ENCODE measurements at regions not wholly inside any gene's neighbourhood (a gene's known extent, or its start where the extent isn't known, plus 50 kb on each side); places are given as distances from the start of the nearest gene placed in this dataset.

DNA sequence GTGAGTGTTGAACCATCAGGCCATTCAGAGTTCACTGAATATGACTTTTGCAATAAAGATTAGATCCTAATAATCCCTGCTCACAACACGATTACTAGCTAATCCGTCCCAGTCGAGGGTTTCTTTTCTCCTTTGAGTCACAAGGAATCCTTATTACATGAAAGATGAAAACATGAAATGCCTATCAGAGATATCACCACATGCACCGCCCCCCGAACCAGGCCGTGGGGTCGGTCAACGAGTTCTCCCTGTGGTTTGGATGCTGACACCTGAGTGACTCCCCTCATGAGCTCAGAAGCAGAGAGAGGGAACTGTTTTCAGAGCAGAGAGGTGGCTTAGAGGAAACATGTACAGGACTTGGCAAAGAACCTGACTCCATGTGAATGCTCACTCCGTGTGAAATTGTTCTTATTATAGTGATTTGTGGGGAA lies 263.3 kb downstream of the ETS1 start (continued):
- TF ChIP-seq, protein P1, sequence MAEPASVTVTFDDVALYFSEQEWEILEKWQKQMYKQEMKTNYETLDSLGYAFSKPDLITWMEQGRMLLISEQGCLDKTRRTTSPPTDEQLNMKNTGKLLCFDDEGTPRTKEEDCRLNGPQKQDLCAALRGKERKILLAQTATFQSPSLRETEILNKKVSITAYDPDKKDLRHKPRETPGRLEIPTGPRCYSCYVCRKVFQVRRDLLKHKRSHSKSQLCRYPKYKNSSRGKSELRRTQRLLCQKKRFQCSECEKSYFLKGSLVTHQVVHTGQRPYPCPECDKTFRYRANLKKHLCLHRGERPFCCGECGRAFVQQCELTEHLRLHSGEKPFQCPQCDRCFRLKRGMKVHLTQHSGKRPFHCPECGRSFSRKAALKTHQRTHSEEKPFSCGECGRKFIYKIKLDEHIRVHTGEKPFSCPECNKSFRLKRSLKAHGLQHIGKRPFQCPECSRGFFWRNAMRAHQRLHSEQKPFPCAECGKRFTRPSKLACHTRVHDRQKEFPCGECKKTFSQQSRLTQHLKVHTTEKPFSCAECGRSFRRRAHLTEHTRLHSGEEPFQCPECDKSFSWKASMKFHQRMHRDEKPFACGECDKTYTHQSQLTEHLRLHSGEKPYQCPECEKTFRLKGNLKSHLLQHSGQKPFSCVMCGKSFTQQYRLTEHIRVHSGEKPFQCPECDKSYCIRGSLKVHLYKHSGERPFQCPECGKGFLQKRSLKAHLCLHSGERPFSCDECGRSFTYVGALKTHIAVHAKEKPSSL (CRISPR knock-in tag; conservative IDR thresholded peaks at IDR 0.05) = no peak
- TF ChIP-seq, protein P2, sequence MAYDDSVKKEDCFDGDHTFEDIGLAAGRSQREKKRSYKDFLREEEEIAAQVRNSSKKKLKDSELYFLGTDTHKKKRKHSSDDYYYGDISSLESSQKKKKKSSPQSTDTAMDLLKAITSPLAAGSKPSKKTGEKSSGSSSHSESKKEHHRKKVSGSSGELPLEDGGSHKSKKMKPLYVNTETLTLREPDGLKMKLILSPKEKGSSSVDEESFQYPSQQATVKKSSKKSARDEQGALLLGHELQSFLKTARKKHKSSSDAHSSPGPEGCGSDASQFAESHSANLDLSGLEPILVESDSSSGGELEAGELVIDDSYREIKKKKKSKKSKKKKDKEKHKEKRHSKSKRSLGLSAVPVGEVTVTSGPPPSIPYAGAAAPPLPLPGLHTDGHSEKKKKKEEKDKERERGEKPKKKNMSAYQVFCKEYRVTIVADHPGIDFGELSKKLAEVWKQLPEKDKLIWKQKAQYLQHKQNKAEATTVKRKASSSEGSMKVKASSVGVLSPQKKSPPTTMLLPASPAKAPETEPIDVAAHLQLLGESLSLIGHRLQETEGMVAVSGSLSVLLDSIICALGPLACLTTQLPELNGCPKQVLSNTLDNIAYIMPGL (CRISPR knock-in tag; IDR thresholded peaks at IDR 0.05) = no peak
- TF ChIP-seq ZNF232 (CRISPR knock-in tag; IDR thresholded peaks at IDR 0.05) (no peak), HMGA2 (CRISPR knock-in tag; IDR thresholded peaks at IDR 0.05) (no peak)
- TF ChIP-seq, protein P3, sequence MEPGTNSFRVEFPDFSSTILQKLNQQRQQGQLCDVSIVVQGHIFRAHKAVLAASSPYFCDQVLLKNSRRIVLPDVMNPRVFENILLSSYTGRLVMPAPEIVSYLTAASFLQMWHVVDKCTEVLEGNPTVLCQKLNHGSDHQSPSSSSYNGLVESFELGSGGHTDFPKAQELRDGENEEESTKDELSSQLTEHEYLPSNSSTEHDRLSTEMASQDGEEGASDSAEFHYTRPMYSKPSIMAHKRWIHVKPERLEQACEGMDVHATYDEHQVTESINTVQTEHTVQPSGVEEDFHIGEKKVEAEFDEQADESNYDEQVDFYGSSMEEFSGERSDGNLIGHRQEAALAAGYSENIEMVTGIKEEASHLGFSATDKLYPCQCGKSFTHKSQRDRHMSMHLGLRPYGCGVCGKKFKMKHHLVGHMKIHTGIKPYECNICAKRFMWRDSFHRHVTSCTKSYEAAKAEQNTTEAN (CRISPR knock-in tag; IDR thresholded peaks at IDR 0.05) = no peak

DNA sequence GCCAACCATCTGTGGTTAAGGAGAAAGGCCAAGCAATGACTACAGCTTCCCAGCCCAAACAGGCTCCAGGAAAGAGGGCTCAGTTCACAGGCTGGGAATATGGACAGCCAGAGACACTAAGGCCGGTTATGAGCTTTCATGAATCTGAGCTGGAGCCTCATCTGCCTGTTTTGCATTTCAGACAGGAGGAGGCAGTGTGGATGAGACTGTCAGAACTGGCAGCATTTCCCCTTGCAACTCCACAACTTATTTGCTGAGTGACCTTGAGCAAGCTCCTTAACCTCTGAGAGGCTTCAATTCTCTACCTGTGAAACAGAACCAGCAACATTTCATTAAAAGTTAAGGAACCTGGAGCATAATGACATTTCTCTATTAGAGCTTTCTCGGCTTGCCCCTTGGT lies 264.0 kb downstream of the ETS1 start:
- ATAC-seq = peak; percentile 30; the same call in 1 of the 2 replicates

DNA sequence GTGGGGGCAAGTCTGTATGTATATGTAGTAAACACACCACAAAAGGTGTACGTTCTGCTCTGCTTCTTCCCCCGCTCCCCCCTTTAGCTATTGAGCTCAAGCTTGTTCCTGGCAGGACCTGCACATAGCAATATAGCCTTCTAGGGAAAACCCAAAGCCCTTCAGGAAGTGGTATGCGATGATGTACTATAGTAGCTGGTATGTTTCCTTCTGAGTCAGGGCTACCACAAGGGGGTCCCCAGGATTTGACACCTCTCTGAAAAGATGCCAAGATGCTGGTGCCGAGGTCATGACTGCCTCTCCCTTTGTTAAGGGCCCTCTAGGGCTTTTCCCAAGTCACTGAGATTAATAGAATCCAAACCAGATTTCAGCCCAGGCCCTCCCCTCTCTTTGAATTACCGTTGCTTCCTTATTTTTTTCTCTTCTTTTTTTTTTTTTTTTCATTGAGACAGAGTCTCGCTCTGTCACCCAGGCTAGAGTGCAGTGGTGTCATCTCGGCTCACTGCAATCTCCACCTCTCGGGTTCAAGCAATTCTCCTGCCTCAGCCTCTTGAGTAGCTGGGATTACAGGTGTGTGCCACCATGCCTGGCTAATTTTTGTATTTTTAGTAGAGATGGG lies 268.4 kb downstream of the ETS1 start:
- H3K27me3 Mint-ChIP-seq (ENCODE audit: low read depth) = peaks cover 4% of the 10 kb centered on the region; the same call in 1 of the 2 replicates

More for the DNA sequence above, 264.0 kb downstream of the ETS1 start:
- H3K27me3 Mint-ChIP-seq (ENCODE audit: low read depth) = no peaks in the 10 kb centered on the region; the same call in 1 of the 2 replicates
- H3K36me3 Mint-ChIP-seq = no peaks in the 10 kb centered on the region
- H3K9me3 Mint-ChIP-seq = peaks cover 3% of the 10 kb centered on the region; the same call in 1 of the 2 replicates
- TF ChIP-seq IRF2 (CRISPR knock-in tag; IDR thresholded peaks at IDR 0.05; ENCODE audit: borderline replicate concordance, low read depth) (no peak), GTF2I (CRISPR knock-in tag; conservative IDR thresholded peaks at IDR 0.05) (no peak), MXD4 (CRISPR knock-in tag; IDR thresholded peaks at IDR 0.05; ENCODE audit: borderline replicate concordance) (no peak)
- no peak for DNase-seq (ENCODE audit: low spot score)
- no peaks in the 10 kb centered on the region for H3K4me1 Mint-ChIP-seq
- CTCF ChIA-PET = interaction anchor here (0.8 to 2.4 kb wide), 10 partner anchors 11 to 309 kb away, joined by 3 to 7 read pairs (median 4); no protein-coding TSS in a partner anchor
- POLR2A ChIA-PET = no interaction called here
- no peak overlapping the region for H3K27ac Mint-ChIP-seq
- no peak overlapping the region for H3K4me3 Mint-ChIP-seq

More for the DNA sequence above, 268.4 kb downstream of the ETS1 start:
- Mint-ChIP-seq H3K4me1 (no peaks in the 10 kb centered on the region), H3K36me3 (peaks cover 18% of the 10 kb centered on the region), H3K27ac (no peak overlapping the region), H3K4me3 (no peak overlapping the region), H3K9me3 (peaks cover 32% of the 10 kb centered on the region)
- no peak for DNase-seq (ENCODE audit: low spot score)
- no peak for ATAC-seq
- CTCF ChIA-PET = no interaction called here
- TF ChIP-seq, protein P4, sequence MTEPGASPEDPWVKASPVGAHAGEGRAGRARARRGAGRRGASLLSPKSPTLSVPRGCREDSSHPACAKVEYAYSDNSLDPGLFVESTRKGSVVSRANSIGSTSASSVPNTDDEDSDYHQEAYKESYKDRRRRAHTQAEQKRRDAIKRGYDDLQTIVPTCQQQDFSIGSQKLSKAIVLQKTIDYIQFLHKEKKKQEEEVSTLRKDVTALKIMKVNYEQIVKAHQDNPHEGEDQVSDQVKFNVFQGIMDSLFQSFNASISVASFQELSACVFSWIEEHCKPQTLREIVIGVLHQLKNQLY (CRISPR knock-in tag; IDR thresholded peaks at IDR 0.05) = no peak
- TF ChIP-seq TP53 (CRISPR knock-in tag; IDR thresholded peaks at IDR 0.05) (no peak), ZNF423 (CRISPR knock-in tag; IDR thresholded peaks at IDR 0.05) (no peak), KAT7 (CRISPR knock-in tag; IDR thresholded peaks at IDR 0.05; ENCODE audit: borderline replicate concordance) (no peak), ZNF396 (CRISPR knock-in tag; IDR thresholded peaks at IDR 0.05; ENCODE audit: borderline replicate concordance) (no peak), ELF4 (CRISPR knock-in tag; IDR thresholded peaks at IDR 0.05; ENCODE audit: low read depth) (no peak)
- TF ChIP-seq, protein P5, sequence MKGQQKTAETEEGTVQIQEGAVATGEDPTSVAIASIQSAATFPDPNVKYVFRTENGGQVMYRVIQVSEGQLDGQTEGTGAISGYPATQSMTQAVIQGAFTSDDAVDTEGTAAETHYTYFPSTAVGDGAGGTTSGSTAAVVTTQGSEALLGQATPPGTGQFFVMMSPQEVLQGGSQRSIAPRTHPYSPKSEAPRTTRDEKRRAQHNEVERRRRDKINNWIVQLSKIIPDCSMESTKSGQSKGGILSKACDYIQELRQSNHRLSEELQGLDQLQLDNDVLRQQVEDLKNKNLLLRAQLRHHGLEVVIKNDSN (CRISPR knock-in tag; IDR thresholded peaks at IDR 0.05) = no peak
- TF ChIP-seq, protein P6, sequence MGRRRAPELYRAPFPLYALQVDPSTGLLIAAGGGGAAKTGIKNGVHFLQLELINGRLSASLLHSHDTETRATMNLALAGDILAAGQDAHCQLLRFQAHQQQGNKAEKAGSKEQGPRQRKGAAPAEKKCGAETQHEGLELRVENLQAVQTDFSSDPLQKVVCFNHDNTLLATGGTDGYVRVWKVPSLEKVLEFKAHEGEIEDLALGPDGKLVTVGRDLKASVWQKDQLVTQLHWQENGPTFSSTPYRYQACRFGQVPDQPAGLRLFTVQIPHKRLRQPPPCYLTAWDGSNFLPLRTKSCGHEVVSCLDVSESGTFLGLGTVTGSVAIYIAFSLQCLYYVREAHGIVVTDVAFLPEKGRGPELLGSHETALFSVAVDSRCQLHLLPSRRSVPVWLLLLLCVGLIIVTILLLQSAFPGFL (CRISPR knock-in tag; IDR thresholded peaks at IDR 0.05; ENCODE audit: borderline replicate concordance) = no peak
- TF ChIP-seq, protein P7, sequence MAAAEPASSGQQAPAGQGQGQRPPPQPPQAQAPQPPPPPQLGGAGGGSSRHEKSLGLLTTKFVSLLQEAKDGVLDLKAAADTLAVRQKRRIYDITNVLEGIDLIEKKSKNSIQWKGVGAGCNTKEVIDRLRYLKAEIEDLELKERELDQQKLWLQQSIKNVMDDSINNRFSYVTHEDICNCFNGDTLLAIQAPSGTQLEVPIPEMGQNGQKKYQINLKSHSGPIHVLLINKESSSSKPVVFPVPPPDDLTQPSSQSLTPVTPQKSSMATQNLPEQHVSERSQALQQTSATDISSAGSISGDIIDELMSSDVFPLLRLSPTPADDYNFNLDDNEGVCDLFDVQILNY (CRISPR knock-in tag; IDR thresholded peaks at IDR 0.05) = no peak
- POLR2A ChIA-PET = no interaction called here

Data from WTC11 (cell line).